SK-N-SH treated with all-trans-retinoic acid at 6 μM for 48 hours (cell line): ENCODE measurements at regions not wholly inside any gene's neighbourhood (a gene's known extent, or its start where the extent isn't known, plus 50 kb on each side); places are given as distances from the start of the nearest gene placed in this dataset.

ENCODE experiments used
- CREB5 ChIP-seq: fragments of 250-450 bp; sonication (Bioruptor Pico); IDR thresholded peaks from 2 replicates; pipeline ENCODE4 v1.5.1; 2020; ENCODE audit warnings: low read depth, mild to moderate bottlenecking, moderate library complexity
- CSDC2 ChIP-seq: fragments of 250-450 bp; sonication (Bioruptor Pico); IDR thresholded peaks from 2 replicates; pipeline ENCODE4 v1.5.0; 2020; ENCODE audit warnings: mild to moderate bottlenecking, moderate library complexity
- ISL1 ChIP-seq: fragments of 250-450 bp; sonication (Bioruptor Pico); IDR thresholded peaks from 2 replicates; pipeline ENCODE4 v2.1.2; 2022; ENCODE audit warnings: mild to moderate bottlenecking, moderate library complexity
- PATZ1 ChIP-seq: fragments of 250-450 bp; sonication (Bioruptor Pico); IDR thresholded peaks from 2 replicates; pipeline ENCODE4 v1.8.0; 2020; ENCODE audit warnings: mild to moderate bottlenecking, moderate library complexity, borderline replicate concordance
- POU6F1 ChIP-seq: fragments of 250-450 bp; sonication (Bioruptor Pico); IDR thresholded peaks from 2 replicates; pipeline ENCODE4 v1.8.0; 2021; ENCODE audit warnings: low read depth, mild to moderate bottlenecking, moderate library complexity, borderline replicate concordance
- RARB ChIP-seq: fragments of 250-450 bp; sonication (Bioruptor Pico); IDR thresholded peaks from 2 replicates; pipeline ENCODE4 v1.8.0; 2021; ENCODE audit warnings: mild to moderate bottlenecking, moderate library complexity
- SNAI2 ChIP-seq: fragments of 250-450 bp; sonication (Bioruptor Pico); IDR thresholded peaks from 2 replicates; pipeline ENCODE4 v1.5.0; 2020; ENCODE audit warnings: mild to moderate bottlenecking, moderate library complexity
- TOX ChIP-seq: fragments of 250-450 bp; sonication (Bioruptor Pico); IDR thresholded peaks from 2 replicates; pipeline ENCODE4 v1.8.0; 2021; ENCODE audit warnings: mild to moderate bottlenecking, moderate library complexity, borderline replicate concordance
- TSHZ2 ChIP-seq: fragments of 250-450 bp; sonication (Bioruptor Pico); IDR thresholded peaks from 2 replicates; pipeline ENCODE4 v1.5.0; 2020; ENCODE audit warnings: mild to moderate bottlenecking, moderate library complexity
- ZC3H10 ChIP-seq: fragments of 250-450 bp; sonication (Bioruptor Pico); IDR thresholded peaks from 2 replicates; pipeline ENCODE4 v1.5.1; 2021; ENCODE audit warnings: mild to moderate bottlenecking, moderate library complexity
- ZFP30 ChIP-seq: fragments of 450-650 bp; formaldehyde crosslinking; IDR thresholded peaks from 2 replicates; pipeline ENCODE4 v1.5.0; 2022; ENCODE audit warnings: mild to moderate bottlenecking, moderate library complexity
- ZNF70 ChIP-seq: fragments of 450-650 bp; formaldehyde crosslinking; IDR thresholded peaks from 2 replicates; pipeline ENCODE4 v1.5.0; 2020; ENCODE audit warnings: mild to moderate bottlenecking, moderate library complexity
- ZNF8 ChIP-seq: fragments of 450-650 bp; formaldehyde crosslinking; IDR thresholded peaks from 2 replicates; pipeline ENCODE4 v1.5.0; 2020; ENCODE audit warnings: mild to moderate bottlenecking, moderate library complexity

DNA sequence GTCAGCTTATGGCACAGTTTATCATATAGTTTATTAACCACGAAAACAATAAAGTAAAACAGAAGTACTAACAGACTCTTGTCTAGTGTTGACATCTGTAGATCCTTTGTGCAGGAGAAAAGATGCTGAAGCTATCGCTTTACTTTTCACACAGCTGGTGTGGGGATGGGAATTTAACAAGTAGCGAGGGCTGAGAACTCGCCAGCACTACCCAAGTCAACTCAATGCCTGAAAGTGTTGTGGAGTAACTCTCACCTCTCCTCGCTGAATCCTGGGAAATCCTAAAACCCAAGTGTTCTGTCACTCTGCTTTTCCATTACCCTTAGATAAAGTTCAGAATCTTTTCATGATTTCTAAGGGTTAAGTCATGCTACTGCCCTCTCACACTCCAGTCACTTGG lies 264.2 kb downstream of the BMP4 start:
- TF ChIP-seq CSDC2 (no peak), ISL1 (no peak), TSHZ2 (CRISPR knock-in tag) (no peak), PATZ1 (CRISPR knock-in tag) (no peak), ZC3H10 (CRISPR knock-in tag) (no peak), CREB5 (CRISPR knock-in tag) (no peak), POU6F1 (CRISPR knock-in tag) (no peak), ZFP30 (no peak), RARB (CRISPR knock-in tag) (no peak), ZNF8 (CRISPR knock-in tag) (no peak), SNAI2 (CRISPR knock-in tag) (no peak), ZNF70 (CRISPR knock-in tag) (no peak), TOX (no peak)
